ENCODE measurements at regions not wholly inside any gene's neighbourhood (a gene's known extent, or its start where the extent isn't known, plus 50 kb on each side); places are given as distances from the start of the nearest gene placed in this dataset.
"Not testable (repeated sequence)": the region's sequence is repeated elsewhere in the genome, so short reads cannot be mapped to it uniquely, and the experiment has no call there.

GRCh38 chrY:12393190-12393589, 307.8 kb upstream of the USP9Y start:
- CTCF ChIA-PET: no interaction called here
- DNase-seq (ENCODE audit: extremely low spot score): no peak

GRCh38 chrY:12395381-12396120, 305.5 kb upstream of the USP9Y start:
- POLR2A ChIA-PET; DNase-seq (ENCODE audit: extremely low spot score); CTCF ChIA-PET: not testable (repeated sequence)

More at GRCh38 chrY:12393190-12393589, 307.8 kb upstream of the USP9Y start:
- TF ChIP-seq, protein P1, sequence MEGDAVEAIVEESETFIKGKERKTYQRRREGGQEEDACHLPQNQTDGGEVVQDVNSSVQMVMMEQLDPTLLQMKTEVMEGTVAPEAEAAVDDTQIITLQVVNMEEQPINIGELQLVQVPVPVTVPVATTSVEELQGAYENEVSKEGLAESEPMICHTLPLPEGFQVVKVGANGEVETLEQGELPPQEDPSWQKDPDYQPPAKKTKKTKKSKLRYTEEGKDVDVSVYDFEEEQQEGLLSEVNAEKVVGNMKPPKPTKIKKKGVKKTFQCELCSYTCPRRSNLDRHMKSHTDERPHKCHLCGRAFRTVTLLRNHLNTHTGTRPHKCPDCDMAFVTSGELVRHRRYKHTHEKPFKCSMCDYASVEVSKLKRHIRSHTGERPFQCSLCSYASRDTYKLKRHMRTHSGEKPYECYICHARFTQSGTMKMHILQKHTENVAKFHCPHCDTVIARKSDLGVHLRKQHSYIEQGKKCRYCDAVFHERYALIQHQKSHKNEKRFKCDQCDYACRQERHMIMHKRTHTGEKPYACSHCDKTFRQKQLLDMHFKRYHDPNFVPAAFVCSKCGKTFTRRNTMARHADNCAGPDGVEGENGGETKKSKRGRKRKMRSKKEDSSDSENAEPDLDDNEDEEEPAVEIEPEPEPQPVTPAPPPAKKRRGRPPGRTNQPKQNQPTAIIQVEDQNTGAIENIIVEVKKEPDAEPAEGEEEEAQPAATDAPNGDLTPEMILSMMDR (IDR thresholded peaks at IDR 0.05; ENCODE audit: control extremely low read depth, extremely low read depth, low read depth, missing control alignments): no peak
- POLR2A ChIA-PET: no interaction called here

DNA sequence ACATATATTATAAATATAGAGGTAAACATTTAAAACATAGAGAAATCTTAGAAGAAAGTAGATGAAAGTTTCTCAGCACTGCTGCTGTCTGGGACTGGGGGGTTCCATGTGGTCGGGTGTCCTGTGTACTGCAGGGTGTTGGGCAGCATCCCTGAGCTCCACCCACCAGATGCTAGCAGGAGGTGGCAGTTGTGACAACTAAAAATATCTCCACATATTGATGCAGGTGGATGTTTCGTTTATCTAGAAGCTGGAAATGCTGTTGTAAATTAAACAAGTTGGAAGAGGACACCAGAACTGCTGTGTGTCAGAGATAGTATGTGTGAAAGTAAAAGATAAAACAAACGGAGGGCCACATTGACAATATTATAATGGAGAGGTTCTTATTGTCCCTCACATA, 297.1 kb upstream of the USP9Y start:
- DNase-seq (ENCODE audit: extremely low spot score): no peak
- TF ChIP-seq, protein P1 (IDR thresholded peaks at IDR 0.05; ENCODE audit: control extremely low read depth, extremely low read depth, low read depth, missing control alignments): no peak
- CTCF ChIA-PET: no interaction called here
- POLR2A ChIA-PET: no interaction called here

DNA sequence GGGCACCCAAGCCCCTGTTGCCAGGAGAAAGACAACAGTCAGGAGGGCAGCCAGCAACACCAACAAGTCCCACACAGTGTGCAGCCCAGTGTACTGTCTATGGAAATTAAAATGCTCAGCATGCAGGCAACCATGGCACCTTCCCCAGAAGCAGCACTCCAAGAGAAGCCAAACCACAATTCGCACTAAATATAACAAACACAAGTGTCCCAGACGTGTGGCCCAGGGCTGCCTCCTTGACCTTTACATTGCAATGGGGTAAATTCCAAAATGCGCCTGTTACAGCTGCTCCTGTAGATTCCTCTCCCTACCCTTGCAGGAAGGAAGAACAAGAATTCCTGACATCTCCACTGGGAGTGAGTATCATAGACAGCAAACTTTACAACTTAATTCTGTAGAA, 292.8 kb upstream of the USP9Y start:
- DNase-seq (ENCODE audit: extremely low spot score): no peak
- TF ChIP-seq, protein P1 (IDR thresholded peaks at IDR 0.05; ENCODE audit: control extremely low read depth, extremely low read depth, low read depth, missing control alignments): no peak
- ChIA-PET CTCF (no interaction called here), POLR2A (no interaction called here)

DNA sequence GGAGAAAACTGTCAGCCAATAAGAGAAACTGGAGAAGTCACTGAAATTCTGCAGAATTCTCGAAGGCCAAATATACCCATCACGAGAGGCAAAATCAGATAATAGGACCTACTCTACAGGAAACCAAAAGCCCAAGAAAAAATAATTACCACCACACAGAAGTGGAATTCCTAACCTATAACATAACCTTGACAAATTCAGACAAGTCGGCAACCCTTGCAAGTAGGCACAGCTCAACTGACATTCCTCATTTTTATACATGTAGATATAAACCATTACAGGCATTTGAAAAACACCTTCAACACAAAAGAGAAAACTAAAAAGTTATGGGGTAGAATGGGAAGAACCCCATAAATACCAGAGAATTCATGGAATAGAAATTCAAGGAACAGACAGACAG, 290.3 kb upstream of the USP9Y start:
- CTCF ChIA-PET: no interaction called here
- POLR2A ChIA-PET: no interaction called here
- TF ChIP-seq, protein P1 (IDR thresholded peaks at IDR 0.05; ENCODE audit: control extremely low read depth, extremely low read depth, low read depth, missing control alignments): no peak
- DNase-seq (ENCODE audit: extremely low spot score): no peak

- ChIA-PET POLR2A (no interaction called here), CTCF (no interaction called here)
- DNase-seq (ENCODE audit: extremely low spot score): no peak
- TF ChIP-seq, protein P1 (IDR thresholded peaks at IDR 0.05; ENCODE audit: control extremely low read depth, extremely low read depth, low read depth, missing control alignments): no peak
Observed at GRCh38 chrY:12421072-12421787, 279.8 kb upstream of the USP9Y start.

GRCh38 chrY:12421788-12422124, 279.3 kb upstream of the USP9Y start:
- POLR2A ChIA-PET: no interaction called here
- CTCF ChIA-PET: no interaction called here
- no peak for DNase-seq (ENCODE audit: extremely low spot score)
- TF ChIP-seq, protein P1 (IDR thresholded peaks at IDR 0.05; ENCODE audit: control extremely low read depth, extremely low read depth, low read depth, missing control alignments): no peak
